ENCODE measurements at regions not wholly inside any gene's neighbourhood (a gene's known extent, or its start where the extent isn't known, plus 50 kb on each side); places are given as distances from the start of the nearest gene placed in this dataset.

- TF ChIP-seq, protein P1, sequence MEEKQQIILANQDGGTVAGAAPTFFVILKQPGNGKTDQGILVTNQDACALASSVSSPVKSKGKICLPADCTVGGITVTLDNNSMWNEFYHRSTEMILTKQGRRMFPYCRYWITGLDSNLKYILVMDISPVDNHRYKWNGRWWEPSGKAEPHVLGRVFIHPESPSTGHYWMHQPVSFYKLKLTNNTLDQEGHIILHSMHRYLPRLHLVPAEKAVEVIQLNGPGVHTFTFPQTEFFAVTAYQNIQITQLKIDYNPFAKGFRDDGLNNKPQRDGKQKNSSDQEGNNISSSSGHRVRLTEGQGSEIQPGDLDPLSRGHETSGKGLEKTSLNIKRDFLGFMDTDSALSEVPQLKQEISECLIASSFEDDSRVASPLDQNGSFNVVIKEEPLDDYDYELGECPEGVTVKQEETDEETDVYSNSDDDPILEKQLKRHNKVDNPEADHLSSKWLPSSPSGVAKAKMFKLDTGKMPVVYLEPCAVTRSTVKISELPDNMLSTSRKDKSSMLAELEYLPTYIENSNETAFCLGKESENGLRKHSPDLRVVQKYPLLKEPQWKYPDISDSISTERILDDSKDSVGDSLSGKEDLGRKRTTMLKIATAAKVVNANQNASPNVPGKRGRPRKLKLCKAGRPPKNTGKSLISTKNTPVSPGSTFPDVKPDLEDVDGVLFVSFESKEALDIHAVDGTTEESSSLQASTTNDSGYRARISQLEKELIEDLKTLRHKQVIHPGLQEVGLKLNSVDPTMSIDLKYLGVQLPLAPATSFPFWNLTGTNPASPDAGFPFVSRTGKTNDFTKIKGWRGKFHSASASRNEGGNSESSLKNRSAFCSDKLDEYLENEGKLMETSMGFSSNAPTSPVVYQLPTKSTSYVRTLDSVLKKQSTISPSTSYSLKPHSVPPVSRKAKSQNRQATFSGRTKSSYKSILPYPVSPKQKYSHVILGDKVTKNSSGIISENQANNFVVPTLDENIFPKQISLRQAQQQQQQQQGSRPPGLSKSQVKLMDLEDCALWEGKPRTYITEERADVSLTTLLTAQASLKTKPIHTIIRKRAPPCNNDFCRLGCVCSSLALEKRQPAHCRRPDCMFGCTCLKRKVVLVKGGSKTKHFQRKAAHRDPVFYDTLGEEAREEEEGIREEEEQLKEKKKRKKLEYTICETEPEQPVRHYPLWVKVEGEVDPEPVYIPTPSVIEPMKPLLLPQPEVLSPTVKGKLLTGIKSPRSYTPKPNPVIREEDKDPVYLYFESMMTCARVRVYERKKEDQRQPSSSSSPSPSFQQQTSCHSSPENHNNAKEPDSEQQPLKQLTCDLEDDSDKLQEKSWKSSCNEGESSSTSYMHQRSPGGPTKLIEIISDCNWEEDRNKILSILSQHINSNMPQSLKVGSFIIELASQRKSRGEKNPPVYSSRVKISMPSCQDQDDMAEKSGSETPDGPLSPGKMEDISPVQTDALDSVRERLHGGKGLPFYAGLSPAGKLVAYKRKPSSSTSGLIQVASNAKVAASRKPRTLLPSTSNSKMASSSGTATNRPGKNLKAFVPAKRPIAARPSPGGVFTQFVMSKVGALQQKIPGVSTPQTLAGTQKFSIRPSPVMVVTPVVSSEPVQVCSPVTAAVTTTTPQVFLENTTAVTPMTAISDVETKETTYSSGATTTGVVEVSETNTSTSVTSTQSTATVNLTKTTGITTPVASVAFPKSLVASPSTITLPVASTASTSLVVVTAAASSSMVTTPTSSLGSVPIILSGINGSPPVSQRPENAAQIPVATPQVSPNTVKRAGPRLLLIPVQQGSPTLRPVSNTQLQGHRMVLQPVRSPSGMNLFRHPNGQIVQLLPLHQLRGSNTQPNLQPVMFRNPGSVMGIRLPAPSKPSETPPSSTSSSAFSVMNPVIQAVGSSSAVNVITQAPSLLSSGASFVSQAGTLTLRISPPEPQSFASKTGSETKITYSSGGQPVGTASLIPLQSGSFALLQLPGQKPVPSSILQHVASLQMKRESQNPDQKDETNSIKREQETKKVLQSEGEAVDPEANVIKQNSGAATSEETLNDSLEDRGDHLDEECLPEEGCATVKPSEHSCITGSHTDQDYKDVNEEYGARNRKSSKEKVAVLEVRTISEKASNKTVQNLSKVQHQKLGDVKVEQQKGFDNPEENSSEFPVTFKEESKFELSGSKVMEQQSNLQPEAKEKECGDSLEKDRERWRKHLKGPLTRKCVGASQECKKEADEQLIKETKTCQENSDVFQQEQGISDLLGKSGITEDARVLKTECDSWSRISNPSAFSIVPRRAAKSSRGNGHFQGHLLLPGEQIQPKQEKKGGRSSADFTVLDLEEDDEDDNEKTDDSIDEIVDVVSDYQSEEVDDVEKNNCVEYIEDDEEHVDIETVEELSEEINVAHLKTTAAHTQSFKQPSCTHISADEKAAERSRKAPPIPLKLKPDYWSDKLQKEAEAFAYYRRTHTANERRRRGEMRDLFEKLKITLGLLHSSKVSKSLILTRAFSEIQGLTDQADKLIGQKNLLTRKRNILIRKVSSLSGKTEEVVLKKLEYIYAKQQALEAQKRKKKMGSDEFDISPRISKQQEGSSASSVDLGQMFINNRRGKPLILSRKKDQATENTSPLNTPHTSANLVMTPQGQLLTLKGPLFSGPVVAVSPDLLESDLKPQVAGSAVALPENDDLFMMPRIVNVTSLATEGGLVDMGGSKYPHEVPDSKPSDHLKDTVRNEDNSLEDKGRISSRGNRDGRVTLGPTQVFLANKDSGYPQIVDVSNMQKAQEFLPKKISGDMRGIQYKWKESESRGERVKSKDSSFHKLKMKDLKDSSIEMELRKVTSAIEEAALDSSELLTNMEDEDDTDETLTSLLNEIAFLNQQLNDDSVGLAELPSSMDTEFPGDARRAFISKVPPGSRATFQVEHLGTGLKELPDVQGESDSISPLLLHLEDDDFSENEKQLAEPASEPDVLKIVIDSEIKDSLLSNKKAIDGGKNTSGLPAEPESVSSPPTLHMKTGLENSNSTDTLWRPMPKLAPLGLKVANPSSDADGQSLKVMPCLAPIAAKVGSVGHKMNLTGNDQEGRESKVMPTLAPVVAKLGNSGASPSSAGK (IDR thresholded peaks at IDR 0.05), result peak; percentile 86
- TF ChIP-seq ARID1B (IDR thresholded peaks at IDR 0.05) (peak; percentile 13), NCOR1 (IDR thresholded peaks at IDR 0.05) (peak; percentile 47), ZBTB17 (CRISPR knock-in tag; IDR thresholded peaks at IDR 0.05) (no peak), CSDE1 (IDR thresholded peaks at IDR 0.05) (0 out of 4 replicates have a peak, but pooled peaks of 1 of the 2 experiments have one; percentile 46), POLR2AphosphoS5 (IDR thresholded peaks at IDR 0.05; ENCODE audit: control insufficient read depth, insufficient read depth, low read depth, low read length) (peak; percentile 55; the same call in 1 of the 2 replicates), AFF1 (IDR thresholded peaks at IDR 0.05; ENCODE audit: low read depth in 1 of 2, partially characterized antibody in 2 of 2) (peak in 1 of 2 experiments; percentile 52)
Measured at GRCh38 chr6:109236115-109237076, 141.1 kb downstream of the CEP57L1 start (continued).

Data from K562 (cell line).